ENCODE measurements at regions not wholly inside any gene's neighbourhood (a gene's known extent, or its start where the extent isn't known, plus 50 kb on each side); places are given as distances from the start of the nearest gene placed in this dataset.
"Not testable (repeated sequence)": the region's sequence is repeated elsewhere in the genome, so short reads cannot be mapped to it uniquely, and the experiment has no call there.

DNA sequence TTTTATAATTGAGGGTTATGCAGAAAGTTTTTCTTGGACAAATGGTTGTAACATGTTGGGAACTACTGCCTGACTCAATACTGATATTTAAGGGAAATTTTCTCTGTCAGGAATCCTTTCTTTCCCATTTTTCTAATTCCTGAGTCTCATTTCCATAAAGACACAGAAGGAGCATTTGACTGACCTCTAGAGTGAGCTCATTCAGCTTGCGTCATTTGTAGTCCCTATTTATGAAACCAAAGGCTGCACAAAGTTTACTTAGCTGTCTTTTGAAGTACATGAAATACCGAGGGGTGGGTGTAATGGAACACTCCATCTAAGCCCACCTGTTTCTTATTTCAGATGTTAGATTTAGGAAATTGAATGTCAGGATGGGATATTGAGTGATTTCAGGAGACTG lies 359.5 kb upstream of the C11orf87 start:
- Histone ChIP-seq H3K9ac (no peak overlapping the region), H3K36me3 (no peaks in the 10 kb centered on the region), H4K20me1 (ENCODE audit: low read depth) (no peaks in the 10 kb centered on the region), H3K9me3 (ENCODE audit: low read depth) (no peaks in the 10 kb centered on the region), H3K4me3 (no peak overlapping the region), H2AFZ (replicated peaks) (no peak overlapping the region), H3K27me3 (no peaks in the 10 kb centered on the region), H3K4me2 (no peak overlapping the region), H3K79me2 (ENCODE audit: low read depth) (no peaks in the 10 kb centered on the region), H3F3A (ENCODE audit: low read depth) (no peaks in the 10 kb centered on the region), H3K27ac (no peak overlapping the region), H3K4me1 (no peaks in the 10 kb centered on the region)
- Mint-ChIP-seq H3K4me3 (no peak overlapping the region), H3K4me1 (no peaks in the 10 kb centered on the region), H3K9me3 (no peaks in the 10 kb centered on the region), H3K36me3 (no peaks in the 10 kb centered on the region), H3K27me3 (ENCODE audit: insufficient read depth, low read depth) (no peaks in the 10 kb centered on the region), H3K27ac (no peak overlapping the region)
- TF ChIP-seq EZH2 (IDR thresholded peaks at IDR 0.05) (no peak), EZH2phosphoT487 (IDR thresholded peaks at IDR 0.05) (no peak)
- TF ChIP-seq, protein P1, sequence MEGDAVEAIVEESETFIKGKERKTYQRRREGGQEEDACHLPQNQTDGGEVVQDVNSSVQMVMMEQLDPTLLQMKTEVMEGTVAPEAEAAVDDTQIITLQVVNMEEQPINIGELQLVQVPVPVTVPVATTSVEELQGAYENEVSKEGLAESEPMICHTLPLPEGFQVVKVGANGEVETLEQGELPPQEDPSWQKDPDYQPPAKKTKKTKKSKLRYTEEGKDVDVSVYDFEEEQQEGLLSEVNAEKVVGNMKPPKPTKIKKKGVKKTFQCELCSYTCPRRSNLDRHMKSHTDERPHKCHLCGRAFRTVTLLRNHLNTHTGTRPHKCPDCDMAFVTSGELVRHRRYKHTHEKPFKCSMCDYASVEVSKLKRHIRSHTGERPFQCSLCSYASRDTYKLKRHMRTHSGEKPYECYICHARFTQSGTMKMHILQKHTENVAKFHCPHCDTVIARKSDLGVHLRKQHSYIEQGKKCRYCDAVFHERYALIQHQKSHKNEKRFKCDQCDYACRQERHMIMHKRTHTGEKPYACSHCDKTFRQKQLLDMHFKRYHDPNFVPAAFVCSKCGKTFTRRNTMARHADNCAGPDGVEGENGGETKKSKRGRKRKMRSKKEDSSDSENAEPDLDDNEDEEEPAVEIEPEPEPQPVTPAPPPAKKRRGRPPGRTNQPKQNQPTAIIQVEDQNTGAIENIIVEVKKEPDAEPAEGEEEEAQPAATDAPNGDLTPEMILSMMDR (IDR thresholded peaks at IDR 0.05), result no peak
- DNase-seq (ENCODE audit: low spot score), result no peak

DNA sequence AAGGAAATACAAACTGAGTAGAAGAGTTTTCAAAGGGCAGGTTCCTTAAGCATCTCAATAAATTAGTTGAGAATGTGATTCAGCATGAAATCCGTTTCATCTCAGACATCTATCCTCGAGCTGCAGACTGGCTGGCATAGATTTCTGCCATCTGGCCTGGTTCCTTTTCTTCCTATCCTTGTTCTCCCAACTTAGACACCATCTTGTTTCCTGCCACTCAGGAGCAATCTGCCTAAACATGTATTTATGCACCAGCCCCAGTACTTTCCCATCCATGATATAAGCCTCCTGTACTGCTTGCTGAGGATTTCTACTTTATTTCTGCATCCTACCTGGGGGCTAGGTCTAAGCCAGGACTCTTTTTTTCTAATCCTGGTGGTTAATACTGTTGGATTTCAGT lies 359.1 kb upstream of the C11orf87 start:
- H3K4me3 Mint-ChIP-seq, result no peak overlapping the region
- Histone ChIP-seq H3K79me2 (ENCODE audit: low read depth) (no peaks in the 10 kb centered on the region), H4K20me1 (ENCODE audit: low read depth) (no peaks in the 10 kb centered on the region), H3K9ac (no peak overlapping the region), H2AFZ (replicated peaks) (no peak overlapping the region), H3K4me2 (no peak overlapping the region), H3K27ac (no peak overlapping the region), H3K9me3 (ENCODE audit: low read depth) (no peaks in the 10 kb centered on the region), H3F3A (ENCODE audit: low read depth) (no peaks in the 10 kb centered on the region), H3K4me3 (no peak overlapping the region), H3K4me1 (no peaks in the 10 kb centered on the region), H3K27me3 (no peaks in the 10 kb centered on the region), H3K36me3 (no peaks in the 10 kb centered on the region)
- H3K27me3 Mint-ChIP-seq (ENCODE audit: insufficient read depth, low read depth), result no peaks in the 10 kb centered on the region
- no peak for DNase-seq (ENCODE audit: low spot score)
- TF ChIP-seq, protein P1 (IDR thresholded peaks at IDR 0.05), result no peak
- TF ChIP-seq EZH2phosphoT487 (IDR thresholded peaks at IDR 0.05) (no peak), EZH2 (IDR thresholded peaks at IDR 0.05) (no peak)
- H3K36me3 Mint-ChIP-seq, result no peaks in the 10 kb centered on the region
- no peaks in the 10 kb centered on the region for H3K4me1 Mint-ChIP-seq
- no peaks in the 10 kb centered on the region for H3K9me3 Mint-ChIP-seq
- no peak overlapping the region for H3K27ac Mint-ChIP-seq

DNA sequence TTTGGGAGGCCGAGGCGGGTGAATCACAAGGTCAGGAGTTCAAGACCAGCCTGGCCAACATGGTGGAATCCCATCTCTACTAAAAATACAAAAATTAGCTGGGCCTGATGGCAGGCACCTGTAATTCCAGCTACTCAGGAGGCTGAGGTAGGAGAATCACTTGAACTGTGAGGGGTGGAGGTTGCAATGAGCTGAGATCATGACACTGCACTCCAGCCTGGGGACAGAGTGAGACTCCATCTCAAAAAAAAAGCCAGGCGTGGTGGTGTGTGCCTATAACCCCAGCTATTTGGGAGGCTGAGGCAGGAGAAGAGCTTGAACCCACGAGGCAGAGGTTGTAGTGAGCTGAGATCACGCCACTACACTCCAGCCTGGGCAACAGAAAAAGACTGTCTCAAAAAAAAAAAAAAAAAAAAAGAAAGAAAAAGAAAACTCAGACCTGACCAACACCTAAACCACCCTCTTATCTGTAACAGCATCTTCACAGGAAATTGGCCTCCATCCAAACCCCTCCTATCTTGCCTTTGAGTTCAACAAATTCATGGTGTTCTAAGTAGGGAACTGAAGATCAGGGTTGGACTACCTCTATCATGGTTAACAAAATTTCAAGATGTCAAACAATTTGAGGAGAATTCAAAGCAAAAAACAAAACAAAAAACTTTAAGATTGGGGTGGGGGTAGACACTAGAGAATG lies 357.2 kb upstream of the C11orf87 start:
- not testable (repeated sequence) for H3K9me3 Mint-ChIP-seq; H3K79me2 ChIP-seq (ENCODE audit: low read depth); H3K4me1 Mint-ChIP-seq; H2AFZ ChIP-seq (replicated peaks); H3K9ac ChIP-seq; H3K4me1 ChIP-seq; H3K36me3 ChIP-seq; DNase-seq (ENCODE audit: low spot score); H4K20me1 ChIP-seq (ENCODE audit: low read depth); H3K36me3 Mint-ChIP-seq; H3K27me3 Mint-ChIP-seq (ENCODE audit: insufficient read depth, low read depth); H3K4me3 Mint-ChIP-seq; H3K9me3 ChIP-seq (ENCODE audit: low read depth); H3K4me2 ChIP-seq; H3K27me3 ChIP-seq; H3F3A ChIP-seq (ENCODE audit: low read depth); H3K27ac ChIP-seq; H3K27ac Mint-ChIP-seq; H3K4me3 ChIP-seq

DNA sequence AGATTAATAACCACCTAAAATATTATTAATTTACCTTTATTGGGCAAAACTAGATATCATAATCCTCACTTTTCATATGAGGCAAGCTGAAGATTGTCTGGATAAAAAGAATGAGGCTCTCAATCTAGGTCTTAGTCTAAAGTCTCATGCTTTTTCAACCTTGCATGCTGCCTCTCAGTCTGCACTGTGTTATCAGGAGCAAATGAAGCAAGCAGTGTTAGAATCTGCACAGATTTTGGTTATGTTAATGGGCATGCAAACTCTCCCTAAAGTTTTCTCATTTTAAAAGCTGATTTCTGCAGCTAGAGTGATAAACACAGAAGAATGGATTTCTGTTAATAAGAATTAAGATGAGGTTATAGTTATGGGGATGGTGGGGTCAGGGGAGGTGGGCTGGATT lies 350.7 kb upstream of the C11orf87 start:
- Mint-ChIP-seq H3K9me3 (peaks cover 7% of the 10 kb centered on the region), H3K27ac (no peak overlapping the region), H3K27me3 (ENCODE audit: insufficient read depth, low read depth) (no peaks in the 10 kb centered on the region), H3K36me3 (no peaks in the 10 kb centered on the region), H3K4me3 (no peak overlapping the region), H3K4me1 (no peaks in the 10 kb centered on the region)
- Histone ChIP-seq H3K9me3 (ENCODE audit: low read depth) (no peaks in the 10 kb centered on the region), H3K4me1 (peaks cover under 1% of the 10 kb centered on the region), H3K79me2 (ENCODE audit: low read depth) (no peaks in the 10 kb centered on the region), H3K27me3 (no peaks in the 10 kb centered on the region), H3K4me2 (no peak overlapping the region), H3K9ac (no peak overlapping the region), H3K36me3 (no peaks in the 10 kb centered on the region), H3F3A (ENCODE audit: low read depth) (no peaks in the 10 kb centered on the region), H3K4me3 (no peak overlapping the region), H2AFZ (replicated peaks) (no peak overlapping the region), H4K20me1 (ENCODE audit: low read depth) (no peaks in the 10 kb centered on the region), H3K27ac (no peak overlapping the region)
- DNase-seq (ENCODE audit: low spot score), result no peak
- TF ChIP-seq EZH2phosphoT487 (IDR thresholded peaks at IDR 0.05) (no peak), EZH2 (IDR thresholded peaks at IDR 0.05) (no peak)
- TF ChIP-seq, protein P1 (IDR thresholded peaks at IDR 0.05), result no peak

Measured in neural progenitor cell (in vitro differentiated cells).